Spleen (tissue), 11 donors: ENCODE measurements at regions not wholly inside any gene's neighbourhood (a gene's known extent, or its start where the extent isn't known, plus 50 kb on each side); places are given as distances from the start of the nearest gene placed in this dataset.

Experiments used
- DNase-seq: peaks from one replicate; pipeline ENCODE4 v3.0.0-alpha.2; 2020
- H3K27ac ChIP-seq, 8 donors: fragments of 200-600 bp; sonication (generic) in 7 of 8; 1 replicate in 4 of 8; 2 replicates in 4 of 8; pipeline versions ENCODE4 v1.5.0 to v1.8.0; 2016 to 2021; ENCODE audit warnings: inconsistent platforms in 4 of 8, mild to moderate bottlenecking in 4 of 8, moderate library complexity in 1 of 8
- H3K27me3 ChIP-seq, 7 donors: fragments of 200-600 bp; sonication (generic) in 6 of 7; replicated peaks in 1 of 7; 1 replicate in 4 of 7; 2 replicates in 3 of 7; pipeline versions ENCODE4 v1.5.0 to v1.8.0; 2016 to 2021; ENCODE audit warnings: inconsistent platforms in 3 of 7, mild to moderate bottlenecking in 1 of 7
- H3K36me3 ChIP-seq, 6 donors: fragments of 200-600 bp; sonication (generic) in 5 of 6; 1 replicate in 4 of 6; 2 replicates in 2 of 6; pipeline versions ENCODE4 v1.5.0 to v1.8.0; 2016 to 2021; ENCODE audit warnings: inconsistent platforms in 2 of 6
- H3K4me1 ChIP-seq, 6 donors: fragments of 200-600 bp; sonication (generic) in 5 of 6; 1 replicate in 3 of 6; 2 replicates in 3 of 6; pipeline versions ENCODE4 v1.5.0 to v1.8.0; 2016 to 2021; ENCODE audit warnings: inconsistent platforms in 3 of 6
- H3K4me3 ChIP-seq, 8 donors: fragments of 200-600 bp; sonication (generic) in 7 of 8; 1 replicate in 4 of 8; 2 replicates in 4 of 8; pipeline versions ENCODE4 v1.5.0 to v1.8.0; 2016 to 2021; ENCODE audit warnings: inconsistent platforms in 4 of 8, mild to moderate bottlenecking in 4 of 8, moderate library complexity in 2 of 8
- H3K9me3 ChIP-seq, 8 donors: fragments of 200-600 bp; sonication (generic) in 7 of 8; 1 replicate in 4 of 8; 2 replicates in 4 of 8; pipeline versions ENCODE4 v1.5.0 to v1.8.0; 2016 to 2021; ENCODE audit warnings: inconsistent platforms in 4 of 8
- CTCF ChIP-seq, 11 experiments: fragments of 200-600 bp in 7 of 11; fragments of 450-650 bp in 4 of 11; sonication (generic) in 4 of 11; IDR thresholded peaks in 8 of 11; conservative IDR thresholded peaks in 3 of 11; 1 replicate in 7 of 11; 2 replicates in 4 of 11; pipeline versions ENCODE4 v1.4.0 to v1.8.0; 2016 to 2021; ENCODE audit warnings: antibody characterized with exemption in 11 of 11, inconsistent platforms in 4 of 11, mild to moderate bottlenecking in 1 of 11
- POLR2A ChIP-seq, 3 donors: fragments of 450-650 bp; IDR thresholded peaks; one replicate each; pipeline ENCODE4 v1.5.1; 2017; ENCODE audit warnings: antibody characterized with exemption in 3 of 3, mild to moderate bottlenecking in 1 of 3
- POLR2AphosphoS5 ChIP-seq, 3 donors: sonication (generic); formaldehyde crosslinking; IDR thresholded peaks; one replicate each; pipeline ENCODE4 v1.5.1; 2017; ENCODE audit warnings: antibody characterized with exemption in 3 of 3
- WGBS, 5 donors: extraction: QIAGEN DNeasy Blood & Tissue Kit in 3 of 5; methylation state at CpG; one replicate each; pipeline versions ENCODE4 v1.1.5 to v1.1.7; 2013 to 2018; 5-methylcytosine and 5-hydroxymethylcytosine counted together
- intact Hi-C: fragments of 100-400 bp; cut with DNase I; formaldehyde crosslinking; loops from one replicate; pipeline ENCODE4 v1.15.0; 2023; ENCODE audit warnings: low total_unique reads
- donor health status: healthy with polysubstance abuse.
- donor health status: DM: no; HTN: no; CAD: no; lungs with moderate emphysema.
- donor health status: DM: no; HTN: no; CAD: no.
- donor health status: Bipolar disorder and iron deficiency.
- donor health status: healthy.
- donor health status: DM: no; HTN: no; CAD: no.
- donor health status: DM: yes; HTN: yes; CAD: no.

GRCh38 chr2:17162713-17163112 is 355.5 kb downstream of the RAD51AP2 start:
- no peaks in the 10 kb centered on the region for H3K27me3 ChIP-seq
- 67 to 83% (median 73%) methylated on average over 2 of the region's 2 CpGs for WGBS, 5 donors
- TF ChIP-seq POLR2AphosphoS5 (IDR thresholded peaks at IDR 0.05) (no peak), CTCF (IDR thresholded peaks at IDR 0.05 in 8 of 11, conservative IDR thresholded peaks at IDR 0.05 in 3 of 11) (no peak), POLR2A (IDR thresholded peaks at IDR 0.05) (no peak)
- no peak overlapping the region for H3K27ac ChIP-seq
- no peaks in the 10 kb centered on the region for H3K4me1 ChIP-seq
- intact Hi-C loops = no loop called here
- H3K4me3 ChIP-seq = no peak overlapping the region
- H3K36me3 ChIP-seq = no peaks in the 10 kb centered on the region
- no peaks in the 10 kb centered on the region for H3K9me3 ChIP-seq
- DNase-seq = no peak

GRCh38 chr2:17160594-17160993 is 357.6 kb downstream of the RAD51AP2 start:
- 71 to 89% (median 80%) methylated on average over 1 of the region's 1 CpG for WGBS, 5 donors
- DNase-seq = no peak
- no peak overlapping the region for H3K27ac ChIP-seq
- intact Hi-C loops = no loop called here
- no peaks in the 10 kb centered on the region for H3K4me1 ChIP-seq
- H3K9me3 ChIP-seq = no peaks in the 10 kb centered on the region
- H3K4me3 ChIP-seq = no peak overlapping the region
- H3K27me3 ChIP-seq = no peaks in the 10 kb centered on the region
- TF ChIP-seq CTCF (IDR thresholded peaks at IDR 0.05 in 8 of 11, conservative IDR thresholded peaks at IDR 0.05 in 3 of 11) (no peak), POLR2AphosphoS5 (IDR thresholded peaks at IDR 0.05) (no peak), POLR2A (IDR thresholded peaks at IDR 0.05) (no peak)
- no peaks in the 10 kb centered on the region for H3K36me3 ChIP-seq

GRCh38 chr2:17156086-17156485 is 362.2 kb downstream of the RAD51AP2 start:
- DNase-seq = no peak
- no peak for TF ChIP-seq POLR2AphosphoS5 (IDR thresholded peaks at IDR 0.05)
- H3K9me3 ChIP-seq = no peaks in the 10 kb centered on the region
- H3K4me3 ChIP-seq = no peak overlapping the region
- no peaks in the 10 kb centered on the region for H3K36me3 ChIP-seq
- no peaks in the 10 kb centered on the region for H3K4me1 ChIP-seq
- H3K27me3 ChIP-seq = no peaks in the 10 kb centered on the region
- intact Hi-C loops = no loop called here
- WGBS, 5 donors = 82 to 90% (median 89%) methylated on average over 2 of the region's 2 CpGs
- no peak overlapping the region for H3K27ac ChIP-seq

- Histone ChIP-seq H3K4me1 (peaks cover 0 to 10% (median 0%) of the 10 kb centered on the region in 6 donors), H3K36me3 (no peaks in the 10 kb centered on the region), H3K27me3 (no peaks in the 10 kb centered on the region), H3K4me3 (no peak overlapping the region), H3K27ac (no peak overlapping the region), H3K9me3 (no peaks in the 10 kb centered on the region)
- no peak for TF ChIP-seq CTCF (IDR thresholded peaks at IDR 0.05 in 8 of 11, conservative IDR thresholded peaks at IDR 0.05 in 3 of 11)
- TF ChIP-seq POLR2AphosphoS5 (IDR thresholded peaks at IDR 0.05) = no peak
- TF ChIP-seq POLR2A (IDR thresholded peaks at IDR 0.05) = no peak
- no peak for DNase-seq
- intact Hi-C loops = no loop called here
- 73 to 86% (median 78%) methylated on average over 4 of the region's 4 CpGs for WGBS, 5 donors
Observed at GRCh38 chr2:17149945-17150344, 368.3 kb downstream of the RAD51AP2 start.
